GM06990 (cell line): ENCODE measurements at regions not wholly inside any gene's neighbourhood (a gene's known extent, or its start where the extent isn't known, plus 50 kb on each side); places are given as distances from the start of the nearest gene placed in this dataset.

ENCODE experiments used
- DNase-seq: peaks from one replicate; pipeline ENCODE4 v3.0.0-alpha.2; 2011; ENCODE audit not compliant: insufficient read length; ENCODE audit errors: extremely low read depth
- H3K27me3 ChIP-seq: replicated peaks from 2 replicates; pipeline ENCODE4 v1.6.0; 2011; ENCODE audit warnings: low read length; ENCODE audit not compliant: control insufficient read depth, insufficient read depth
- H3K36me3 ChIP-seq: 2 replicates; pipeline ENCODE4 v1.5.1; 2011; ENCODE audit warnings: low read length; ENCODE audit not compliant: control insufficient read depth, insufficient read depth
- H3K4me3 ChIP-seq: replicated peaks from 2 replicates; pipeline ENCODE4 v1.5.1; 2011; ENCODE audit warnings: low read depth, mild to moderate bottlenecking, control low read depth, low read length
- CTCF ChIP-seq: IDR thresholded peaks from 2 replicates; pipeline ENCODE4 v1.5.1; 2011; ENCODE audit warnings: low read length, control low read depth, mild to moderate bottlenecking, inconsistent platforms; ENCODE audit not compliant: insufficient read depth, poor library complexity, severe bottlenecking

DNA sequence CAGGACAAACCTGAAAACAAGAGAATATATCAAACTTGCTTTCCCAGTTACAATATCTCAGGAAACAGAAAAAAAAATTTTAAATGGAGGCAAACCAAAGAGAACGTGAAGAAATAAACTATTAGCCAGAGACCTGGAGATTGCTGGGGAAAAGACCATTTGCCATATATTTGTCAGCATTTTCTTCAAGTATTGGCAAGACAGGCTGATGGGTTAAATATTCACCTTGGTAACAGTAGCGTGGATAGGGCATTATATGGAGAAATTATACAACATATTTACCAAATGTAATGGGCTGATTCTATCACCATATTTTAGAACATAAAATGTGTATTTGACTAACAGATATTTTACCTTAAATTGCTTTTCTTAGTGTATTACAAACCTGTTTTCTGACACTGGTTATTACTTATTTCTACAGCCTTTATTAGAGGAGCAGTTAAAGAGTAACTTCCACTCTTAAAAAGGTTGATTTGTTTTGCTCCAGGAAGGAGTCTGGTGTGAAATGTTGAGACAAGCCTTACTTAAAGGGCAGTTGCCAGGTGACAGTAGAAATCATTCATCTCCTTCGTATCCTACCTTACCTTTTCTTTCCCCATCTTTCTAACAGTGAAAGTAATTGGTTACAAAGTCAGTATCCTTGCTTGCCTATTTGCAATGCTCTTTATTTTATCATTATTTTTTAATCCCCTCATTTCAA lies 575.5 kb downstream of the GBA3 start:
- Histone ChIP-seq H3K27me3 (no peaks in the 10 kb centered on the region), H3K4me3 (no peak overlapping the region), H3K36me3 (no peaks in the 10 kb centered on the region)
- DNase-seq = no peak
- no peak for TF ChIP-seq CTCF

DNA sequence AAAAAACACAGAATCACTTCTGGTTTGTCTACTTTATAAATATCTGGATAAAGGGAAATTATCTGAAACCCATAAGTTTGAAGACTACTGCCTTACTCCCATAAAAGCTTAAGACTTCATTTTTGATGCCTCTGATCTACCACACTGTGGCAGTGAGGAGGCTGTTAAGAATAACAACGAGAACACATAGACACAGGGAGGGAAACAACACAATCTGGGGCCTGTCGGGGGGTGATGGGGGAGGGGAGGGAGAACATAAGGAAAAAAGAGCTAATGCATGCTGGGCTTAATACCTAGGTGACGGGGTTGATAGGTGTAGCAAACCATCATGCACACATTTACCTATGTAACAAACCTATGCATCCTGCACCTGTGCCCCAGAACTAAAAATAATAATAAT lies 573.7 kb downstream of the GBA3 start:
- TF ChIP-seq CTCF = no peak
- no peaks in the 10 kb centered on the region for H3K36me3 ChIP-seq
- no peak overlapping the region for H3K4me3 ChIP-seq
- no peak for DNase-seq
- no peaks in the 10 kb centered on the region for H3K27me3 ChIP-seq

DNA sequence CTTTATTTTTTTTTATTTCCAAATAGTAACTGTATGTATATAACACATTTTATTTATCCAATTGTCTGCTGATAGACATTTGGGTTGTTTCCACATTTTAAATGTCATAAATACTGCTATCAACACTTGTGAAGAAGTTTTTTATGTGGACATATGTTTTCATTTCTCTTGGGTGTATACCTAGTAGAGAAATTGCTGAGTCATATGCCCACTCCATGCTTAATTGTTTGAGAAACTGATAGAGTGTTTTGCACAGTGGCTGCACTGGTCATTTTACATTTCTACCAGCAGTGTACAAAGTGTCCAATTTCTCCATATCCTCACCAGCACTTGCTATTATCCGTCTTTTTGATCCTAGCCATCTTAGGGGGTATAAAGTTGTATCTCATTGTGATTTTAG lies 567.8 kb downstream of the GBA3 start:
- Histone ChIP-seq H3K27me3 (no peaks in the 10 kb centered on the region), H3K4me3 (no peak overlapping the region), H3K36me3 (no peaks in the 10 kb centered on the region)
- DNase-seq = no peak
- TF ChIP-seq CTCF = no peak

DNA sequence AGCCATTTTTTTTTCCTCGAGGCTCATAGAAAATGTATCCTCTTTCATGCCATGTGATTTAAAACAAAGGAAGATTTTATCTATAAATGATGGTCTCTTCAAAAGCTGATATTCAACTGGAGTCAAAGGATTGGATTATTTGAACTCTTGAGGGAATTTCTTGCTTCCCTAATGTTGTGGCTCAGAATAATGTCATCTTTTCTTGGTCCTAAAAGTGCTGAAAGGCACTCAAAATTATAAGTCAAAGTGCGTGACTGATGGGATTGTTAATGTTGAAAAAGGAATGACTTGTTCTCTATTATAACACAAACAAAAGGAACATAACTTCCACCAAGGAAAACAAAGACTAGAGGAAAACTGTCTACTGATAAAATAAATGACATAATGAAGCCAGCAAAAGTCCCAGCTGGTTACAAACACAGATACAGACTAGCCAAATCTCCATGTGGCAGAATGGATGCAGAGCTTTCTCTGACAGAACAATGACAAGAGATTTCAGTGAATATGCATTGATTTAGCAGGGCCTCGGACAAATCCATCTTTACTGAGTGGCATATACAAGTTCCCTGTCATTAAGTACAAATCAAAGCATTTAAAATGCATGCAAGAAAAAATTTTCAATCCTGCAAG lies 552.6 kb downstream of the GBA3 start:
- no peaks in the 10 kb centered on the region for H3K27me3 ChIP-seq
- TF ChIP-seq CTCF = no peak
- DNase-seq = no peak

GRCh38 chr4:23242962-23243361 lies 550.2 kb downstream of the GBA3 start:
- Histone ChIP-seq H3K27me3 (no peaks in the 10 kb centered on the region), H3K36me3 (no peaks in the 10 kb centered on the region), H3K4me3 (no peak overlapping the region)
- DNase-seq = no peak
- no peak for TF ChIP-seq CTCF

More for the DNA sequence above, 552.6 kb downstream of the GBA3 start:
- H3K36me3 ChIP-seq = no peaks in the 10 kb centered on the region
- no peak overlapping the region for H3K4me3 ChIP-seq
